Choroid plexus epithelial cell (primary cell): ENCODE measurements at regions not wholly inside any gene's neighbourhood (a gene's known extent, or its start where the extent isn't known, plus 50 kb on each side); places are given as distances from the start of the nearest gene placed in this dataset.

Experiments used
- DNase-seq: peaks from one replicate; pipeline ENCODE4 v3.0.0-alpha.2; 2010; ENCODE audit warnings: low read depth
- H3K4me3 ChIP-seq: 2 replicates; pipeline ENCODE4 v1.5.1; 2011; ENCODE audit warnings: low read depth, mild to moderate bottlenecking, control low read depth, low read length, moderate library complexity
- TF ChIP-seq, protein P1 (sequence below): conservative IDR thresholded peaks from 2 replicates; pipeline ENCODE4 v1.5.1; 2011; ENCODE audit warnings: low read depth, mild to moderate bottlenecking, control low read depth, inconsistent platforms, low read length, moderate library complexity

DNA sequence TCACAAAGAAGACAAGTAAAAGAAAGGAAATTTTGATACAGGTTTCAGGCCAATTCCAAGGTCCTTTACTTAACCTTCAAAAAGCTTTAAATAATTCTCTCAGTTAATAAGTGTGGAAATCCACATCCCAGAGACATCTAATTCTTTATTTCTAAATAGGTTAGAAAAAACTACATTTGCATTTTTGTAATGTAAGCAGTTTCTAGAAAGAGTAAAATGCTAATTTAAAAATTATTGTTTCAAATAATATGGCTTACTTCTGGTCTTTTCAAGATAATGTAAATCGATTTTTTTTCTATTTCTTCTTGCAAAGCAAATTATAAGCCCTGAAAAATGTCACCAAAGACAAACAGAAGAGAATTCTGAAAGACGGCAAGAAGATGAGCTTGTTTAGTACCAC, 180.4 kb upstream of the HHIP start:
- DNase-seq = no peak
- no peak overlapping the region for H3K4me3 ChIP-seq
- TF ChIP-seq, protein P1, sequence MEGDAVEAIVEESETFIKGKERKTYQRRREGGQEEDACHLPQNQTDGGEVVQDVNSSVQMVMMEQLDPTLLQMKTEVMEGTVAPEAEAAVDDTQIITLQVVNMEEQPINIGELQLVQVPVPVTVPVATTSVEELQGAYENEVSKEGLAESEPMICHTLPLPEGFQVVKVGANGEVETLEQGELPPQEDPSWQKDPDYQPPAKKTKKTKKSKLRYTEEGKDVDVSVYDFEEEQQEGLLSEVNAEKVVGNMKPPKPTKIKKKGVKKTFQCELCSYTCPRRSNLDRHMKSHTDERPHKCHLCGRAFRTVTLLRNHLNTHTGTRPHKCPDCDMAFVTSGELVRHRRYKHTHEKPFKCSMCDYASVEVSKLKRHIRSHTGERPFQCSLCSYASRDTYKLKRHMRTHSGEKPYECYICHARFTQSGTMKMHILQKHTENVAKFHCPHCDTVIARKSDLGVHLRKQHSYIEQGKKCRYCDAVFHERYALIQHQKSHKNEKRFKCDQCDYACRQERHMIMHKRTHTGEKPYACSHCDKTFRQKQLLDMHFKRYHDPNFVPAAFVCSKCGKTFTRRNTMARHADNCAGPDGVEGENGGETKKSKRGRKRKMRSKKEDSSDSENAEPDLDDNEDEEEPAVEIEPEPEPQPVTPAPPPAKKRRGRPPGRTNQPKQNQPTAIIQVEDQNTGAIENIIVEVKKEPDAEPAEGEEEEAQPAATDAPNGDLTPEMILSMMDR = no peak

DNA sequence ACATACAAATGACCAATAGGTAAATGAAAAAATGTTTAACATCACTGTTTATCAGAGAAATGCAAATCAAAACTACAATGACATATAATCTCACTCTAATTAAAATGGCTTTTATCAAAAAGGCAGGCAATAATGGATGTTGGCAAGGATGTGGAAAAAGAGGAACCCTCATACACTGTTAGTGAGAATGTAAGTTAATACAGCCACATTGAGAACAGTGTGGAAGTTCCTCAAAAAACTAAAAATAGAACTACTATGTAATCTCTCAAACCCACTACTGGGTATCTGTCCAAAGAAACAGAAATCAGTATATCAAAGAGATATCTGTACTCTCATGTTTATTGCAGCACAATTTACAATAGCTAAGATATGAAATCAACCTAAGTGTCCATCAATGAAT, 165.9 kb upstream of the HHIP start:
- no peak for DNase-seq
- no peak overlapping the region for H3K4me3 ChIP-seq

GRCh38 chr4:144489831-144490230, 156.1 kb upstream of the HHIP start:
- H3K4me3 ChIP-seq = no peak overlapping the region
- DNase-seq = no peak
- TF ChIP-seq, protein P1 = no peak

More for the DNA sequence above, 165.9 kb upstream of the HHIP start:
- TF ChIP-seq, protein P1 = no peak

GRCh38 chr4:144494280-144494679, 151.7 kb upstream of the HHIP start:
- no peak overlapping the region for H3K4me3 ChIP-seq
- TF ChIP-seq, protein P1 = no peak
- DNase-seq = peak; percentile 48

- TF ChIP-seq, protein P1 = no peak
- H3K4me3 ChIP-seq = no peak overlapping the region
- DNase-seq = no peak
These were observed 150.0 kb upstream of the HHIP start for GRCh38 chr4:144495944-144496343.

- TF ChIP-seq, protein P1 = no peak
- DNase-seq = no peak
- H3K4me3 ChIP-seq = no peak overlapping the region
These were observed 146.2 kb upstream of the HHIP start for GRCh38 chr4:144499777-144500176.

DNA sequence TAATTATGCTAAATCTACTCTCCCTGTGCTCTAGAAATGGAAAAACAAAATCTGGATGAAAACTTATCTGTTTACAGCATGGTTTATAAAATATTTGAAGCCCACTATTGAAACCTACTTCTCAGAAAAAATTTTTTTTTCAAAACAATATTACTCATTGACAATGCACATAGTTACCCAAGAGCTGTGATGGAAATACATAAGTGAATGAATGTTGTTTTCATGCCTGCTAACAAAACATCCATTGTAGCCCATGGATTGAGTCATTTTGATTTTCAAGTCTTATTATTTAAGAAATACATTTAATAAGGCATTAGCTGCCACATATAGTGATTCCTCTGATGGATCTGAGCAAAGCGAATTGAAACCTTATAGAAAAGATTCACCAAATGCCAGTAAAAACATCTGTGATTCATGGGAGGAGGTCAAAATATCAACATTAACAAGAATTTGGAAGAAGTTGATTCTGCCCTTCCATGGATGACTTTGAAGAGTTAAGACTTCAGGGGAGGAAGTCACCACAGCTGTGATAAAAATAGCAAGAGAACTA, 144.7 kb upstream of the HHIP start:
- DNase-seq = peak; percentile 5
- TF ChIP-seq, protein P1 = no peak
- no peak overlapping the region for H3K4me3 ChIP-seq
